ENCODE measurements at regions not wholly inside any gene's neighbourhood (a gene's known extent, or its start where the extent isn't known, plus 50 kb on each side); places are given as distances from the start of the nearest gene placed in this dataset.

DNA sequence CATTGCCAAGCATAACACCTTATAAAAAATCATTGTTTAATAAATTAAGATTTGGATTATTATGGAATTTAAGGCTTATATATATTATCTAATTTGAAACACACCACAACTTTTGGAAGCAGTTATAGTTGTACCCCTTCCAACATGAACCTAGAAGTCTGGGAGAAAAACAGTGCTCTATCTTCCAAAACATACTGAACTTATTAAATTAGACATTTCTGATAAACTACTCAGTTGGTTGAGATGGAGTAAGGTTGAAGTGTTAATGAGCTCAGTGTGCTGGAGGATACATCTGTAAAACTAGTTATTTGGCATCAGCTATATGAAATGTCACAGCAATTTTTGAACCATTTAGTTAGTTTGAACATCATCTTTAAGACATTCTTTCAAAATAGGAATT, 227.4 kb downstream of the ALX1 start:
- Mint-ChIP-seq H3K4me3 (no peak overlapping the region), H3K27ac (no peak overlapping the region), H3K9me3 (no peaks in the 10 kb centered on the region), H3K4me1 (ENCODE audit: low read depth) (peaks cover 3% of the 10 kb centered on the region), H3K36me3 (ENCODE audit: low read depth) (no peaks in the 10 kb centered on the region), H3K27me3 (ENCODE audit: low read depth) (no peaks in the 10 kb centered on the region)
- no peak for DNase-seq (ENCODE audit: low spot score)

DNA sequence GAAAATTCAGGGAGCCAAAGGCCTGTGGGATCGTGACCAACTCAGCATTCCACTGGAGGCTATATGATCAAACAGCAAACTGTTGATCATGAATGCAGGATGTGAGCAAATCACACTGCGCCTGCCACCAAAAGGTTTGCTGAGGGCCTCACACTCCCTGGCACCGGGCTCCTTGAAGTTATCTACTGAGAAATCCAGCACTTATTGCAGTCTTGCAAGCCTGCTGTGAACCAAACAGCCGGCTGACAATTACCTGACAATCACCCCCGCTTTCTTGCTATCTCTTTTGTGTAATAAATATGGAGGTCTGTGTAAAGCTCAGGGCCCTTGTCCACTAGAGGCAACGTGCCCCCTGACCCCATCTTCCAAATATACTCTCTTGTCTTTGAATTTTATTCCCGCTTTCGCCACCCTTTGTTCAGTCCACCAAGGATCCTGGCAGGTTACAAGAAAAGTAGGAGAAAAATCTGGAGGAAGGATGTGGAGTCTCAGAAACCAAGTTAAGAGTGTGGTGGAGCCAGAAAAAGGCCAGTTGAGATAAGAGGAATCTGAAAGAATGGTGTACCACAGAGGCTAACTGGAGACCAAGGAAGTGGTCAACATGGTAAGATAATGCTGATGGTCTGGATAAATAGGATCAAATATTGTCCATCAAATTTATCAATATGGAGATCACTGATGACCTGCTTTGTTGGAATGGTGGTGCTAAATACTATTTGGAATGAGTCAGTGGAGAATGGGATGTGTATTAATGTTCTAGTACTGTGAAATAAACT, 229.2 kb downstream of the ALX1 start:
- no peak overlapping the region for H3K4me3 Mint-ChIP-seq
- no peaks in the 10 kb centered on the region for H3K9me3 Mint-ChIP-seq
- H3K4me1 Mint-ChIP-seq (ENCODE audit: low read depth), result peaks cover 3% of the 10 kb centered on the region
- H3K27ac Mint-ChIP-seq, result no peak overlapping the region
- no peaks in the 10 kb centered on the region for H3K27me3 Mint-ChIP-seq (ENCODE audit: low read depth)
- no peaks in the 10 kb centered on the region for H3K36me3 Mint-ChIP-seq (ENCODE audit: low read depth)
- no peak for DNase-seq (ENCODE audit: low spot score)

DNA sequence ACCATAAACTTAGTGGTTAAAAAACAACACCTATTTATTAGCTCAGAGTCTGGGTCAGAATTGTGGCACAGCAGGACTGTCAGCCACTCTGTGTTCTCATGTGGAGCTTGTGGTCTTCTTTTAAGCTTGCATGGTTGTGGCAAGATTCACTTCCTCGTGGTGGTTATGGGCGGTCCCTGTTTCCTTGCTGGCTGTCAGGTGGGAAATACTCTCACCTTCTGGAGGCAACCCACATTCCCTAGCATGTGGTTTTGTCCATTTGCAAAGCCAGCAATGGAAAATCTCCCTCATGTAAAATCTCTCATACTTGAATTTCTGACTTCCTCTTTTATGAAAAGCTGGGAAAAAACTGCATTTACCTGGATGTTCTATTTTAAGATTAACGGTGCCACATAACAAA, 229.8 kb downstream of the ALX1 start:
- Mint-ChIP-seq H3K4me1 (ENCODE audit: low read depth) (peaks cover 3% of the 10 kb centered on the region), H3K36me3 (ENCODE audit: low read depth) (no peaks in the 10 kb centered on the region), H3K27ac (no peak overlapping the region), H3K27me3 (ENCODE audit: low read depth) (no peaks in the 10 kb centered on the region), H3K4me3 (no peak overlapping the region), H3K9me3 (no peaks in the 10 kb centered on the region)
- no peak for DNase-seq (ENCODE audit: low spot score)

DNA sequence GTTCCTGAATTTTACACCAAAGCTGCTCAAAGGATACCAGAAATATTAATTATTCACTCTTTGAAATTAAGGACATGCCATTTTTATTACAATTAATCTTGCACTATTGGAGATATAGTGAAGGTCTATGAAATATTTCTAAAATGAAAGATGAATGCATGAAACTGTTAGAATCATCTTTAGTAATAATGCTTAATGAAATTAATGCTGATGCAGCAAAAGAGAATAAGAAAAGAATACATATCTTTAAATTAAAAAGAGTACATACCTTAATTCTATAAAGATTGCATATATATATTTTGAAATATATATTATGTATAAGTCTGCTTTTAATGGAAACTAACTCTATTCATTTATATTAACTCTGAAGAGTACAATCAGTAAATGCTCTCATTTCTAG, 236.0 kb downstream of the ALX1 start:
- Mint-ChIP-seq H3K4me3 (no peak overlapping the region), H3K27me3 (ENCODE audit: low read depth) (no peaks in the 10 kb centered on the region), H3K9me3 (no peaks in the 10 kb centered on the region), H3K4me1 (ENCODE audit: low read depth) (no peaks in the 10 kb centered on the region), H3K36me3 (ENCODE audit: low read depth) (no peaks in the 10 kb centered on the region), H3K27ac (no peak overlapping the region)
- no peak for DNase-seq (ENCODE audit: low spot score)

DNA sequence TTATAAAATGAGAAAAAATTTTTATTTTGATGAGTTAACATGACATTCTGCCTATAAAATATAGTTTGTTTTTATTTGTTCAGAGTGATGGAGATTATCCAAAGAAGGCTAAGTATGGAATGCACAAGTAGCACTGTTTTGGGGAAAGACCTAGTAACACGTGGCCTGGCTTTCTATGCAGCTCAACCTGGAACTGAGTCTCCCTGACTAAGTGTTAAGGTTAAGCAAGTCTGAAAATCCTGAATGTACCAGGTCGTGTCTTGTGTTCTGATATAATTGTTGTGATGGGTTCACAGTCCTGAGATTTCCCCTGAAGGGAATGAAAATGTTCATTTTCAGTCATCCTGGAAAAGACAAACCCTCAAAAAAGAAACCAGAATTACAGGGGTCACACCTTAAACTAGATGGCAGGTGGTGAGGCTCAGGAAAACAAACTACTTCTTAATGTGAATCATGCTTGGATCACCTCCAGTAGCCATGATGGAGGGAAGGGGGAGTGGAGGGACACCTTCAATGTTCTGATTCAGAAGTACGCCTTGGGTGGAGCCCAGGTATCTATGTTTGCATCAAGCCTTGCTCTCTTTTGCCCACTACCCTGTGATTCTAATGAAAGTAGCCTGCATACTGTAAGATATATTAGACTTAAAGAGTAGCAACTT, 236.8 kb downstream of the ALX1 start:
- Mint-ChIP-seq H3K4me3 (no peak overlapping the region), H3K27ac (no peak overlapping the region)

DNA sequence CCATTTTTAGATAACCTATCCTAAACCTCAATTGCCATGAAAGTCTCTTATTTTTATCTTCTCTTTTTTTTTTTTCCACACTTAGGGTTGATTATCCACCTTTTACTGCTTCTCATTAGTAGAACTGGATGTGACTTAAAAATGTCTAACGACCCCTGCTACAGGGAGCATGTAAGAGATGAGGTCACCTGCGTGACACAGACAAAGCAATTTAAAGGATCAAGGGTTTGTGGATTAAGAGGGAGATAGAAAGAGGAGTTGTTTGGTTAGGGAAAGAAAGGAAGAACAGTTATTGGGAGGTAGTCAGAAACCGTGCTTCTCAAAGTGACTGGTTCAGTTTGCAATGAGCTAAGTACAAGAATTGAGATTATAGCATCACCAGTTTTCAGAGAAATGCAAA, 239.1 kb downstream of the ALX1 start:
- Mint-ChIP-seq H3K9me3 (no peaks in the 10 kb centered on the region), H3K36me3 (ENCODE audit: low read depth) (no peaks in the 10 kb centered on the region), H3K4me1 (ENCODE audit: low read depth) (no peaks in the 10 kb centered on the region), H3K27me3 (ENCODE audit: low read depth) (no peaks in the 10 kb centered on the region), H3K4me3 (no peak overlapping the region), H3K27ac (no peak overlapping the region)
- no peak for DNase-seq (ENCODE audit: low spot score)

More for the DNA sequence above, 236.8 kb downstream of the ALX1 start:
- H3K9me3 Mint-ChIP-seq, result no peaks in the 10 kb centered on the region
- H3K36me3 Mint-ChIP-seq (ENCODE audit: low read depth), result no peaks in the 10 kb centered on the region
- no peaks in the 10 kb centered on the region for H3K4me1 Mint-ChIP-seq (ENCODE audit: low read depth)
- no peak for DNase-seq (ENCODE audit: low spot score)
- no peaks in the 10 kb centered on the region for H3K27me3 Mint-ChIP-seq (ENCODE audit: low read depth)

DNA sequence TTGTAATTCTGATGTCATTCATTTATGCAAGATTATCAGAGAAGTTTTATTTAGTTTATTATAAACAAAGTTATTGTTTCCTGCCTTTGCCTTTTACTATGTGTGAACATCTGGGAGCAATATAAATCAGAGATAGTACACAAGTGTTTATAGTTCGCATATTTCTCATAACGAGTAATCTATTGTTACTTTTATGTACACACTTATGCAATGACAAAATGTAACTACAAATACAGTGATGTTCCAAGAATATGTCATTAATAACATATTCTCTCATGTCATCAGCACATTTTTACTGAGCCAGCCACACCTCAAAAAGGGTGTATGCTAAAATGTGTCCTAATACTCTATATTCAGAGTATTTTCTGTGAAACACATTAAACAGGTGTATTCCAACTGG, 243.2 kb downstream of the ALX1 start:
- no peaks in the 10 kb centered on the region for H3K9me3 Mint-ChIP-seq
- H3K27me3 Mint-ChIP-seq (ENCODE audit: low read depth), result no peaks in the 10 kb centered on the region
- no peaks in the 10 kb centered on the region for H3K36me3 Mint-ChIP-seq (ENCODE audit: low read depth)
- H3K27ac Mint-ChIP-seq, result no peak overlapping the region
- H3K4me1 Mint-ChIP-seq (ENCODE audit: low read depth), result no peaks in the 10 kb centered on the region
- H3K4me3 Mint-ChIP-seq, result no peak overlapping the region
- DNase-seq (ENCODE audit: low spot score), result no peak

DNA sequence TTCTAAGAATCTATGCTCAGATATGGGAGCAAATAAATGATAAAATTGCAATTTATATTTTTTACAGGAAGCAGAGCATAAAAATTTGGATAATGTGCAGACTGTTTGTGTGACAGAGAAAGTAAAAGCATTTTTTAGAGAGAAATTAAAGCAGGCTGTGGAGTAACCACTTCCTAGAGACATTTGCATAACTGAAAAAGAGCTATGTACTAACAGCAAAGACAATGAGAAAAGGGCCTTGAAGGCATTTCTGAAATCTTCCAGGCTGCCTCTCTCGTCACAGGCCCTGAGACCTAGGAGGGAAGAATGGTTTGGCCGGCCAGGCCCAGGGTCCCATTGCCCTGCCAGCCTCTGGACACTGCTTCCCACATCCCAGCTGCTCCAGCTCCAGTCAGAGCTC, 247.2 kb downstream of the ALX1 start:
- Mint-ChIP-seq H3K27ac (no peak overlapping the region), H3K4me1 (ENCODE audit: low read depth) (peaks cover 2% of the 10 kb centered on the region), H3K27me3 (ENCODE audit: low read depth) (no peaks in the 10 kb centered on the region), H3K9me3 (no peaks in the 10 kb centered on the region), H3K36me3 (ENCODE audit: low read depth) (no peaks in the 10 kb centered on the region), H3K4me3 (no peak overlapping the region)
- no peak for DNase-seq (ENCODE audit: low spot score)

DNA sequence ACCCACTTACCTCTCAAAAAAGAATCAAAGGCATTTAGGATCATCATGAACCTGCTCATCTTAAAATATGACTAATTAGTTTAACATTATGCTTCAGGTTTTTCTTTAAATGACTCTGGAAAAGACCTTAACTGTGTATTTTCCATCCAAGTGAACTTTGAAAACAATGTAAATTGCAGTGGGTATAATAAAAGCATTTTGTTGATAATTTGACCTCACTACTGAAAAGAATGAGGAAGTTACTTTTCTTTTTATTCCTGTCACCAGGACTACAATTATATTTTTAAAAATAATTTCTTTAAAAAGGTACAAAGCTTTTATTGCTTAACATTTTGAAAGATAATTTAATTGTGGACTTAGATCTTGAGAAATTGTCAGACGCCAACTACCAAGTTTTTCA, 249.9 kb downstream of the ALX1 start:
- no peaks in the 10 kb centered on the region for H3K36me3 Mint-ChIP-seq (ENCODE audit: low read depth)
- no peaks in the 10 kb centered on the region for H3K27me3 Mint-ChIP-seq (ENCODE audit: low read depth)
- H3K9me3 Mint-ChIP-seq, result no peaks in the 10 kb centered on the region
- no peak for DNase-seq (ENCODE audit: low spot score)
- no peak overlapping the region for H3K4me3 Mint-ChIP-seq
- H3K27ac Mint-ChIP-seq, result no peak overlapping the region
- peaks cover 2% of the 10 kb centered on the region for H3K4me1 Mint-ChIP-seq (ENCODE audit: low read depth)

DNA sequence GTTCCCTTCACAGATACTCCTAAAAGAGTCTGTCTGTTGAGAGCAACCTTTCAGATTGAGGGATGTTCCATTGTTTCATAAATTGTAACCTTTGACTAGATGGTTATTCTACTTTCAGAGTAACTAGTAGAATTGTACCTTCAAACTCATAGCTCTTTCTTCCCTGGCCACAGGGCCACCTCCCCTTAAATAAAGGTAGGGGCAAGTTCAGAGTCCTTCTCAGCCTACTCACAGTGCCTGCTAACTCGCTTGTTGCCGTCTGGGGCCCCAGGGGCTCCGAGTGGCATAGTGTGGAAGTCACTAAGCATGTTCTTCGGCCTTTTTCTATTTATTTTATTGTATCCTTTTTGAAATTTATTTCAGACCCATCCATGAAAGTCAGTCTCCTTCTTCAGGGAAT, 250.4 kb downstream of the ALX1 start:
- Mint-ChIP-seq H3K4me1 (ENCODE audit: low read depth) (peaks cover 2% of the 10 kb centered on the region), H3K27me3 (ENCODE audit: low read depth) (no peaks in the 10 kb centered on the region), H3K27ac (no peak overlapping the region), H3K4me3 (no peak overlapping the region), H3K36me3 (ENCODE audit: low read depth) (no peaks in the 10 kb centered on the region), H3K9me3 (no peaks in the 10 kb centered on the region)
- no peak for DNase-seq (ENCODE audit: low spot score)

DNA sequence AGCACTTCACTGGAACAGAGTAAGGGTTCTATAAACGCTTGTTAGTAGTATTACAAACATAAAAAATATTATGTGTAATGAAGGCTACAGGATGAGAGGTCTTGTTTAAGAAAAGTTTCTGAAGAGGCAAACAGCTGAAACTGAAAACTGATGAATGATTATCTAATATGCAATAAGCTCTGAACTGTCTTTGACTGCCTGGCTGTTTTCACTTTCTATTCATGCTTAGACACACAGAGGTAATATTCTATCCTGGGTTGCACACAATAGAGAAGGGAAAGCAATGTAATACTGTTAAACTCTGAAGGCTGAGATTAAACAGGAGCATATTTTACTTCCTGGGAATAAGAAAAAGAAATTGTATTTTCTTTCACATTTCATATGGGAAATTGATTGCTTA, 251.3 kb downstream of the ALX1 start:
- no peak overlapping the region for H3K4me3 Mint-ChIP-seq
- H3K9me3 Mint-ChIP-seq, result no peaks in the 10 kb centered on the region
- no peak for DNase-seq (ENCODE audit: low spot score)

DNA sequence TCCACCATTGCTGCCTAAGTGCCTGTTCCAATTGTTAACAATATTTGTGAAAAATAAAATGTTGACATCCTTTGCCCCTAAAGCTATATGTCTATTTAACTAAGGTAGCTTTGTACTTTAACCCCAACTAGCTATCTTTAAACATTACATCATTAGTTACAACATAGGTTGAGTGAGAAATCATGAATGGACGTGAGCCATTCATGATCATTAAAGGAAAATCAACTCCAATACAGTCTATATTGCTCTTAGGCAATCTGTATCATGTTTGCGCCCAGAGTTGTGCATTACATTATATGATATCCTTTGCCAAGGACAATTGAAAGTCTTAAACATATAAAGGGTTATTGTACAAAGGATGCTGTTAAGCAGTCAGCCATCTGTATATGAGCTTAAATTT, 269.6 kb downstream of the ALX1 start:
- H3K27ac Mint-ChIP-seq, result no peak overlapping the region
- H3K4me1 Mint-ChIP-seq (ENCODE audit: low read depth), result no peaks in the 10 kb centered on the region
- H3K27me3 Mint-ChIP-seq (ENCODE audit: low read depth), result no peaks in the 10 kb centered on the region
- no peaks in the 10 kb centered on the region for H3K9me3 Mint-ChIP-seq
- DNase-seq (ENCODE audit: low spot score), result no peak
- no peak overlapping the region for H3K4me3 Mint-ChIP-seq
- H3K36me3 Mint-ChIP-seq (ENCODE audit: low read depth), result no peaks in the 10 kb centered on the region

More for the DNA sequence above, 251.3 kb downstream of the ALX1 start:
- Mint-ChIP-seq H3K4me1 (ENCODE audit: low read depth) (peaks cover 2% of the 10 kb centered on the region), H3K27me3 (ENCODE audit: low read depth) (no peaks in the 10 kb centered on the region), H3K27ac (no peak overlapping the region), H3K36me3 (ENCODE audit: low read depth) (no peaks in the 10 kb centered on the region)

DNA sequence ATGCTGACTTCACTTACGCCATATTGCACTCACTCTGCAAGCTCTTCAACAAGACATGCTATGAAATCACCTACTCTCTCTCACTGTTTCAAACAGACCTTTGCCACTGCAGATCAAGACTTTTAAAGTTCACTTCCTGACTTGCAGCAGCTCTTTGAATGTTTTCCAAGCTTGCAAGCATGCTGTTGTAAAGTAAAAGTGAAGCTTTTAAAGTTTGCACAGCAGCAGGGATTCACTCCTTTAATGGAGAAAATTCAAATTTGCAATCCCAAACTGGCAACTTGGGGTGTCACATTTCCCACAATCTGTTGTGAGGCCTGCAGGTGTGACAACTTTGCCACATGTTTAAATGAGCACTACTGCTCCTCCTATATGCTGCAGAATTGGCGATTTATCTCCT, 270.9 kb downstream of the ALX1 start:
- no peaks in the 10 kb centered on the region for H3K9me3 Mint-ChIP-seq
- H3K36me3 Mint-ChIP-seq (ENCODE audit: low read depth), result no peaks in the 10 kb centered on the region
- no peaks in the 10 kb centered on the region for H3K4me1 Mint-ChIP-seq (ENCODE audit: low read depth)
- H3K4me3 Mint-ChIP-seq, result no peak overlapping the region
- no peak overlapping the region for H3K27ac Mint-ChIP-seq
- no peak for DNase-seq (ENCODE audit: low spot score)
- H3K27me3 Mint-ChIP-seq (ENCODE audit: low read depth), result no peaks in the 10 kb centered on the region

DNA sequence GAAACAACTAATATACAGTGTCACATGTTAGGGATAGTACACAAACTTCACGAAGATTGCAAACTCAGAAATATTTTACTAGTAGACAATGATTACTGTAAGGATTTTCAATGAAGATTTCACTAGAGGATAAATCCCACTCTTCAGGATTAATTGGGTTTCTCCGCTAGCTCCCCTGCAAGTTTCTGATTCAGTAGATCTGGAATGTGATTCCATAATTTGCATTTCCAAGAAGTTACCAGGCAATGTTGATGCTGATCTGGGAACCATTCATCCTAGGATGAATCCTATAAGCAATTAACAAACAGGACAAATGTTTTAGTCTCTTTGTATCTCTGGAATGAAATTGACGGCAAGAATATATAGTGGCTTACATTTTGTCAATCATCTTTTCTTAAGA, 272.4 kb downstream of the ALX1 start:
- DNase-seq (ENCODE audit: low spot score), result no peak
- Mint-ChIP-seq H3K4me1 (ENCODE audit: low read depth) (no peaks in the 10 kb centered on the region), H3K27me3 (ENCODE audit: low read depth) (no peaks in the 10 kb centered on the region), H3K9me3 (no peaks in the 10 kb centered on the region), H3K4me3 (no peak overlapping the region), H3K27ac (no peak overlapping the region), H3K36me3 (ENCODE audit: low read depth) (no peaks in the 10 kb centered on the region)

DNA sequence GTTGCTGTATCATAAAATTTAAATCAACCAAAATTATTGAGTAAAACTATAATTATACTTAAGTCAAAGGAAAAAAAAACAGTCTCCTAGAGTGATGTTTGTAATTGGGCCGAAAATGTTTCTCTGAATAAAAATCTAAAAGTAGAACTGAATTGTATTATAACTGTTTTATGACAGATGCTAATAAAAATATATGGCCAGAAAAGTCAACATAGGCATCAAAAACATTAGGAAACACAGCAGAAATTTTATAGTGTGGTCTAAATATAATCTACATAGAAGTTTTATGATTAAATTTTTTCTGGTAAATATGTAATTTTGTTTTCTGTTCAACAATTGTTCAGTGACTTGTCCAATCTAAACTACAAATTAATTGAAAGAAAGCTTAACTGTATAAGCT, 277.8 kb downstream of the ALX1 start:
- DNase-seq (ENCODE audit: low spot score), result no peak
- Mint-ChIP-seq H3K4me1 (ENCODE audit: low read depth) (no peaks in the 10 kb centered on the region), H3K27me3 (ENCODE audit: low read depth) (no peaks in the 10 kb centered on the region), H3K9me3 (no peaks in the 10 kb centered on the region), H3K4me3 (no peak overlapping the region), H3K36me3 (ENCODE audit: low read depth) (no peaks in the 10 kb centered on the region), H3K27ac (no peak overlapping the region)

All from T-helper 2 cell treated with Interferon-gamma antibody and Interleukin-4, amounts not matched to agents 5 μg/mL and 100 μg/mL, for 36 hours (primary cell).